NCI-H2107 treated with DMSO at 0.1 percent for 48 hours (cell line): ENCODE measurements at regions not wholly inside any gene's neighbourhood (a gene's known extent, or its start where the extent isn't known, plus 50 kb on each side); places are given as distances from the start of the nearest gene placed in this dataset.
"Not testable (repeated sequence)": the region's sequence is repeated elsewhere in the genome, so short reads cannot be mapped to it uniquely, and the experiment has no call there.

Source experiments
- DNase-seq: peaks from one replicate; lab custom pipeline; 2025; ENCODE audit not compliant: unreplicated experiment; lab: John Stamatoyannopoulos, UW

DNA sequence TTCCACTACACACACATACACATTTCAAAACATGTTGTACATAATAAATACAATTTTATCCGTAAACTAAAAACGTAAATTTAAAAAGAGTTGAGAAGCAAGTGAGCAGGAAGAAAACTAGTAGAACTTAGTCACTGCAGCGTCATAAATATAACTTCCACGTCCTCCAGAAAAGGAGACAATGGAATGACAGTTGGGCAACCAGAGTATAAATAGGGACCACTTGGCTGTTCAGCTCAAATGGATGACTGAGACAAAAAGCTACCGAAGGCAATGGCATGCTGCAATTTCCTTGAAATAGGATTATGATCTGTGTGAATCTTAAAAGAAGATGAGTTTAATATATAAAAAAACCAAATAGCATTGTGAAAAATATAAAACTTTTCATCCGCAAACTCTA is 438.5 kb upstream of the RGMB start:
- no peak for DNase-seq

DNA sequence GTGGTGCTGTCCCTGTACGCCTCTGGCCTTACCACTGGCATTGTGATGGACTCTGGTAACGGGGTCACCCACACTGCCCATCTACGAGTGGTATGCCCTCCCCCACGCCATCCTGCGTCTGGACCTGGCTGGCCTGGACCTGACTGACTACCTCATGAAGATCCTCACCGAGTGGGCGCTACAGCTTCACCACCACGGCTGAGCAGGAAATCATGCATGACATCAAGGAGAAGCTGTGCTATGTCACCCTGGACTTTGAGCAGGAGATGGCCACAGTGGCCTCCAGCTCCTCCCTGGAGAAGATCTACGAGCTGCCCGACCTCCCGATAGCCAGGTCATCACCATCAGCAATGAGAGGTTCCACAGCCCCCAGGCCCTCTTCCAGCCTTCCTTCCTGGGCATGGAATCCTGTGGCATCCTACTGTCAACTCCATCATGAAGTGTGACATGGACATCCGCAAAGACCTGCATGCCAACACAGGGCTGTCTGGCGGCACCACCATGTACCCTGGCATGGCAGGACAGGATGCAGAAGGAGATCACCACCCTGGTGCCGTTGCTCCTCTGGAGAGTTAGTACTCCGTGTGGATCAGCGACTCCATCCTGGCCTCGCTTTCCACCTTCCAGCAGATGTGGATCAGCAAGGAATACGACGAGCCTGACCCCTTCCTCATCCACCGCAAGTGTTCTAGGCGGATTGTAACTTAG is 434.2 kb upstream of the RGMB start:
- DNase-seq = no peak

DNA sequence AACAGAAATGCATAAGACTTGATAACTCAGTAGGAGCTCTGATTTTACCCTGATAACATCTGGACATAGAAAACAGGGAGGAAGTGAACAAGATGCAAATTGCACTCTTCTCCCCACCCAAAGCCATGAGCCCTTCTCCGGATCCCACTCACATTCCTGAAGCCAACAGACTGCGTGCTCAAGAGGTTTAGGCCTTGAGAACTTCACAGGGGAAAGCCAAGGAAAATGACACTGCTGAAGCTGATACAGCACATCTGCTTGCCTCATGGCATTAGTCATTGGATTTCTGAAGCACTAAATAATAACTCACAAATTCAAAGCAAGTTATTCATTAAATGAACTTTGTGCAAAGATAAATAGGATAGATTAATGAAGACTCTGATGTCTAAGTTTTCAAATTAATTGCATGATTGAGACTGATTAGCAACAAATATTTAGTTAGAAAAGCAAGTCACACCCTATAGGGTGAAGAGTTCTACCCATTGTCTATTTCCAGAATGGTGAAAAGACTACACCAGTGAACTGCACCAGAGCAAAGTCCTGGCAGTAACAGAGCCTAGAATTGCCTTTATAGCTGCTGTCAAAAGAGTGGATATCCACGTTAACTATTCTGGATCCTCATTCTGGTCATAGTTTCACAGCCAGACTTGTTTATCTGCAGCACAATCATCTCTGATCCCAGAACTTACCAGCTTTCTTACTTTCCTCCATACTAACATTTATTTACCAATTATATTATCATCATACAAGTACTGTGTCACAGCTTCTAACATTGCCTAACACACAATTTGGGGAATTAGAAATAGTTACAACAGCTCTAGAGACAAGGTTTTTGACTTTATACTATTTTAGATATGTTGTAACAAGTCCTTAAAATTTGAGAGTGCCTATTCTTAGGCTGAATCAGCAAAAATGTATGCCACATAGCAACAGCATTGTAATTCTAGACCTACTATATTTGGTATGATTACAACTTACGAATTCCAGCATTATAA is 432.1 kb upstream of the RGMB start:
- no peak for DNase-seq

DNA sequence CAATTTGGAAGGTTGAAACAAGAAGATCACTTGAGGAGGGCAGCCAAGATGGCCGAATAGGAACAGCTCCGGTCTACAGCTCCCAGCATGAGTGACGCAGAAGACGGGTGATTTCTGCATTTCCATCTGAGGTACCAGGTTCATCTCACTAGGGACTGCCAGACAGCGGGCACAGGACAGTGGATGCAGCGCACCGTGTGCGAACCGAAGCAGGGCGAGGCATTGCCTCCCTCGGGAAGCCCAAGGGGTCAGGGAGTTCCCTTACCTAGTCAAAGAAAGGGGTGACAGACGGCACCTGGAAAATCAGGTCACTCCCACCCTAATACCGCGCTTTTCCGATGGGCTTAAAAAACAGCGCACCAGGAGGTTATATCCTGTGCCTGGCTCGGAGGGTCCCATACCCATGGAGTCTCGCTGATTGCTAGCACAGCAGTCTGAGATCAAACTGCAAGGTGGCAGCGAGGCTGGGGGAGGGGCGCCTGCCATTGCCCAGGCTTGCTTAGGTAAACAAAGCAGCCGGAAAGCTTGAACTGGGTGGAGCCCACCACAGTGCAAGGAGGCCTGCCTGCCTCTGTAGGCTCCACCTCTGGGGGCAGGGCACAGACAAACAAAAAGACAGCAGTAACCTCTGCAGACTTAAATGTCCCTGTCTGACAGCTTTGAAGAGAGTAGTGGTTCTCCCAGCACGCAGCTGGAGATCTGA is 430.4 kb upstream of the RGMB start:
- DNase-seq = not testable (repeated sequence)

DNA sequence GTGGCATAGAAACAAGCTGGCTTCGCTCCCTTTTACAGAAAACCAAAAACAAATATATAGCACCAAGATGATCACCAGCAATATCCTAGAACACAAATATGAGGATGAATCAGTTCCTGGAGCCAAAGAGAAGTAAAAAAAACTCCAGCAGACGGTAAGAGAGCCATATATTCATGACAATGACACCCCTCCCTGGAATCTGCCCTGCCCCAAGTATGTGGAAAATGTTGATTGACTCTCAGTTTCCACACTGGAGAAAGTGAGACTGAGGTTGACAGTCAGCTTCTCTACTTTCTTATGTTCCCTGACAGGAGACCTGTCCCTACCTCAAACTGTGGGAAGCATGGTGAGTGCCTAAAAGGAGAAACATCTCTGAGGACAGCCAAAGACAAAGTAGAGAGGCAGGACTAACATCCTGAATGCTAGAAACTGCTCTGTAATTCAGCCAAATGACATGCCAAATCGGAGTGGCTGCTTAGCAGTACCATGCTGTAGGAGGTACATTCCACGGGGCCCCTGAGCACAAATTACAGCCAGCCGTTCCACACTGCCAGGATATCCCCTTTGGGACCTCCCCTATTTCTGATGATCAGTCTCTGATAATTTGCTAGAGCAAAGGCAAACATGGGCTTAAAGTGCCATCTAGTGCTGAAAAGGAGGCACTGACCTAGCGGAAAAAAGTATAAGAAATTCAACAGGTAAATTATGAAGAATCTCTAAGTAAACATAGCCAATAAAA is 424.0 kb upstream of the RGMB start:
- no peak for DNase-seq

DNA sequence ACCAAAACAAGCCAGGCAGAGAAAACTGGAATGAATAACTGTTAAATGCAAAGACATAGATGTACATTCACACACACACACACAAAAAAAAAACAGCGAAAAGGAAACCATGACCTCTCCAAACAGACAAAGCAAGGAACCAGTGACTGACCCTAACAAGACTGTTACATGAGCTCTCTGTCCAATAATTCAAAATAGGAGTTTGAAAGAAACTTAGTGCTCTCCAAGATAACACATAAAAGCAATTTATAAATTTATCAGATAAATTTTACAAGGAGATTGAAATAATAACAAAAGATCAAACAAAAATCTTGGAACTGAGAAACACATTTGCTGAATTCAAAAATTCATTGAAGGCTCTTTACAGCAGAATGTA is 423.5 kb upstream of the RGMB start:
- no peak for DNase-seq

DNA sequence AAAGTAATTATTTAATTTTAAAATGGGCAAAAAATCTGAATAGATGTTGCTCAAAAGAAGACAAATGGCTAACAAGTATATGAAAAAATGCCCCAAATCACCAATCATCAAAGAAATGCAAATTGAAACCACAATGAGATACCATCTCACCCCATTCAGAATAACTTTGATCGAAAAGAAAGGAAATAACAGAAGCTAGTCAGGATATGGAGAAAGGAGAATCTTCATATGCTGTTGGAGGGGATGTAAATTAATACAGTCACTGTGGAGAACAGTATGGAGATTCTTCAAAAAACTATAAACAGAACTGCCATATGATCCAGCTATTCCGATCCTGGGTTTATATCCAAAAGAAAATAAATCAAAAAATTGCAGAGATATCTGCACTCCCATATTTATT is 418.5 kb upstream of the RGMB start:
- no peak for DNase-seq

DNA sequence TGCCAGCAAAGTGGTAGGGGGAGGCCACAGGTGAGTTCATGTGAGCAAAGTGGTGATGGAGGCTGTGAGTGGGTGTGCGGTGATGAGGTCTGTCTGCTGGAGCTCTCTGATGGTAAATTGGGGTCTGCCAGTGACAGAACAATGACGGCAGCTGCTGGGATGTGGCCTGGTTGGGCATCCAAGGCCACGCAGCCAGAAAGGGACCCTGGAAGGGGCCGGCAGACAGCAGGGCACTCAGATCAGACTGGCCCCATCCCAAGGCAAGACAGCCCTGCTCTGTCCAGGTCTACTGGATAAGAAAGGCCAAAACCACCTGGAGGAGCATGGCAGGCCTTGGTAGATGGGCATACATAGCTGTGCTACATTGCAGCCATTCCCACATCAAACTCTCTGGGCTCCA is 412.9 kb upstream of the RGMB start:
- DNase-seq = no peak

DNA sequence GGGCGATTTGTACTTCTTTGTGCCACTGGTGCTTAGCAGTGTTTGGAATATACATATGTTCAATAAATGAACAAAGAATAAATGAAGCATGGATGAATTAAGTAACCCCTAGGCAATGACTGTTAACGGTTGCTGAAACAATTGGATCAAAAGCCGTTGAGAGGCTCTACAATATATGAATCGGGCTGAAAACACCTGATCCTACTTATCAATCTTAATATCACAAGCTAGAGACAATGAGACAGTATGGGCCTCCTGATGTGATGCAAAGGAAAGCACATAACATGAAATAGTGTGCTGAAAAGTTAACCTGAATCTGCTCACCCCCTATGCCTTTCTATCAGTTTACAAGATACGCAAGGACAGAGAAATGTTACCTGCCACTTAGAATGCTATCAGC is 410.3 kb upstream of the RGMB start:
- no peak for DNase-seq

DNA sequence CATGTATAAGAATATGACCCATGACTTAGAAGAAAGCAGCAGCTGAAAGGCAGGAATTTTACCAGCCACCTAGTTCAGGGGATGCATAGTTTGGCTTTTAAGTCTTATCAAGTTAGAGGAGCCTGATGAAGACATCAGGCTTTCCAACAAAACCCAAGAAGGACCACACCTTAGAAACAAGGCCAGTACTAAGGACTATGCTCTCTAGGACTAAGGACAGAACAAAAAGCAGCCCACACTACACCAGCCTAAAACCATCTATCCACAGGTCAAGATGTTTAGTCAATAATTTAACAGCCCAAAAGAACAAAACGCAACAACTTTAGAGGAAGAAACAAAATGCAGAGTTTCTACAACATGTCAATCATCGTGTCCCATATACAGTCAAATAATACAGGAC is 408.9 kb upstream of the RGMB start:
- DNase-seq = no peak

DNA sequence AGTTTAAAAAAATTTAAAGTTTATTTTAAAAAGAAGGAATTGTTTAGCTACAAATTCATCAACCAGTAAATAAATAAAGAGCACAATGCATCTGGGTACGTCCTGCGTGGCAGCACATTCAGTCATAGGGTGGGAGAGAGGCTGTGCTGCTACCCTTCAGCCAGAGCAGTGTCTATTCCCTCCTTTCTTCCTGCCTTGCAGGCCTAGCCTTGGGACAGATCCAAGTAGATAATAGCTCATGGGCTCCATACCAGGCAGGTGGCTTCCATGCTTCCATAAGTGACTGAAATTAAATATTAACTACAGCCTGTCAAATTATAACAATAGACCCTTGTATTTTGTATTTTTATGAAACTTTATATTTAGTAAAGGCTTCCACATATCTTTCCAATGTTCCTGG is 408.3 kb upstream of the RGMB start:
- no peak for DNase-seq

DNA sequence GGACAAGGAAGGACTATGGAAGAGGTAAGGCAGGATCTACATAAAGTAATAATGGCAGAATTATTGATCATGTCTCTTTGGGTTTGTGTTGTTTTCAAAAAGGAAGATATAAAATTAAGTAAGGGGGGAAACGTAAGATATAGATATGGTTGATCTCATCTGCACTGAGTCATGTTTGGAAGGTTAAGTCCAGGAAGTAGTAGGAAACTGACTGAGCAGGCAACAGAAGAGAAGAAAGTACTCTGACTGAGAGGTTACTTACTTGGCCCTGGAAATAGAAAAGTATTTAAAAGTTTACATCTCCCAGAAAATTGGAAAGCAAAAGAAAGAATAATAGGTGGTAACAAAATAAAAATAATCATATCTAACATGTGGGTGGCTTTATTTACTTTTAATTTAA is 405.3 kb upstream of the RGMB start:
- no peak for DNase-seq

DNA sequence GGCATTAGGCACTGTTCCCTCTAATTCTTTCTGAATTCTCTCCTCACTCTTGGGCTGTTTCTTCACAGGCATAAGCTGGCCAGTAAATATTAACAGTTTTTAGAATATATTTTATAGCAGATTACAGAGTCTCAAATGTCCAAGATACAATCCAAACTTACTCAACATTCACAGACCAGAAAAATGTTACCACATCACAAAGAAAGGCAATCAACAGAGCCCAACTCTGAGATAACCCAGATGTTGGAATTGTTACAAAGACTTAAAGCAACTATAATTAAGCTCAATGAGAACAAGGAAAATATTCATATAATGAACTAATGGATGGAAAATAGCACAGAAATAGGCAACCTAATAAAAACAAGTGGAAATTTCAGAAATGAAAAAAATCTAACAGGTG is 401.1 kb upstream of the RGMB start:
- no peak for DNase-seq

DNA sequence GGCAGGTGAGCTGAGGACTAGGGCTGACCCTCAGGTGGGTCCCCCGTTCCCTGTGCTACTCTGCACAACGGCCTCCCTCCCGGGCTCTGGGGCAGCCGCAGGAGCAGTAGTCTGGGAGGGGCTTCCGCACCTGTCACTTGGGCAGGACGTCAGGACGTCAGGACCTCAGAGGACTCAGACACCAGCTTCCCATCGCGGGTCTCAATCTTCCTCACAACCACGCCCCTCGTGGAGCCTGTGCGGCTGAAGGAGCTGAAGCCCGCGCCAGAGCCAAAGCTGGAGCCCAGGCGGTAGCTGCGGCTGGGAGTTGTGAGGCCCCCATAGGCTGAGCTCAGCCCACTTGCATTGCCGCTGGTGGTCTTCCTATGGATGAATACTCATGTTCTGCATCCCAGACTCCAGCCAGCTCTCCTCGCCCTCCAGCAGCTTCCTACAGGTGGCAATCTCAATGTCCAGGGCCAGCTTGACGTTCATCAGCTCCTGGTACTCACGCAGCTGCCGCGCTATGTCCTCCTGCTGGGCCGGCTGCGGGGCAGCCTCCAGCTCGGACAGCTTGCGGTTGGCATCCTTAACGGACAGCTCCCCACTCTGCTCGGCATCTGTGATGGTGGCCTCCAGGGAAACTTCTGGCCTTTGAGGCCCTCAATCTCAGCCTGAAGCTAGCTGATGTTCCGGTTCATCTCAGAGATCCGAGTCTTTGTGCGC is 381.4 kb upstream of the RGMB start:
- DNase-seq = no peak

DNA sequence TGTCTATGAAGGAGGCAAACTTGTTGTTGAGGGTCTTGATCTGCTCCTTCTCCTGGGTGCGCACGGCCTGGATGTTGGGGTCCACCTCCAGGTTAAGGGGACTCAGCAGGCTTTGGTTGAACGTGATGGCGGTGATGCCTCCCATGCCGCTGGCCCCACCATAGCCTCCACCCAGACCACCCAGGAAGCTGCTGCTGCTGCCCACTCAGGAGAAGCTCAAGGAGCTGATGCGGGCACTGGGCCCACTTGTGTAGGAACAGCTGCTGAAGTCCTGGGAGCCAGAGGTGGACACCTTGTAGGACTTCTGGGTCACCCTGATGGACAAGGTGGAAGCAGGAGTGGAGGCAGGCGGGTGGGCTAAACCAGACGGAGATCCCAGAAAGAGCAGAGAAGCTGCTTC is 380.3 kb upstream of the RGMB start:
- not testable (repeated sequence) for DNase-seq

DNA sequence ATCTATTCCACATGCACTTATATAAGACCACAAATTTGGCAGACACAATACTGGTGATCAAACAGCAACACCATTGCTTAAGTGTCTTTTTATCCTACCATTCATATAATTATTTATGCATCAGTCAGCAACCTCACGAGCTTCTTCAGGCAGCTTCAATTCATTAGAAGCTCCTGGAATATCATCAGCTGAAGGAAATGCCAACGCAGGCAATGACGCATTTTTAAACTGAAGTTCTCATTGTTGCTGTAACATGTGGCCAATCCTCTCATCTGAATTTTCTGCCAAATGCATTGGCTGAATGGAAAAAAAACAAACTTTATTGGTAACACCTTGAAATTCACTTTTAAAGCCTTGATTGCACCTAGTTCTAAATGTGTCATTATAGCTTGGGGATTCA is 376.4 kb upstream of the RGMB start:
- DNase-seq = no peak

DNA sequence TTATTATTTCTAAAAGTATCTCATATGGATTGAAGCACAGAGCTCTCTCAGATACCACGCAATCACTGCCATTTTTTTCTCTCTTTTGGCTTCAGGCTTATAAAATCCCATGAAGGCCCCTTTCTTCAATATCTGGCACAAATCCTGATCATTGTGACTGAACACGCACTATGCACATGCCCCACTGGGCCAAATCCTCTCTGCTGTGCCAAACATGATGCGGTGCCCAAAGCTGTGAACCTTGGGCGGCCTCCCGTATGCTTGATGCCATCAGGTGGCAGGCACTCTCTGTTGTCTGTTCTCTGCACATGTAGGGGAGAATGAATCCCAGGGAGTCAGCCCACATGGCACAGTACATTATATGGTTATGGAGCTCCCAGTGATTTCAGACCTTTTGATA is 375.0 kb upstream of the RGMB start:
- no peak for DNase-seq

DNA sequence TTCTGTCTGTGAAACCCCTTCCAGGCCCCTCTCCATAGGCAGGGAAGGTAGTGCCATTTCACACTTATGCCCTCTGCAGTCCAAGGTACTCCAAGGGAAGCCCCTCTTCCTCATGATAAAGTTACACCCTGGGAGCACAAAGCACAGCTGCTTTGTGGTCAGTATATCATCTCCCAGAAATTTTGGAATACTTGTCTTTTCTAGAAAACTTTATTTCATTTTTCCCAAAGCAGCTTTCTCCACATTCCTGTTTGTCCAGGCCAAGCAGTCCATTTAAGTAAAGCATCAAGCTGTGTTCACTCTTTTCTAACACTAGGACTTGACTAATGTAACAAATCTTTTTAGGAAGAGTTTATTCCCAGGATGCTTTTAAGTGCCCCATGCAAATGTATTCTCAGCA is 371.8 kb upstream of the RGMB start:
- DNase-seq = no peak

DNA sequence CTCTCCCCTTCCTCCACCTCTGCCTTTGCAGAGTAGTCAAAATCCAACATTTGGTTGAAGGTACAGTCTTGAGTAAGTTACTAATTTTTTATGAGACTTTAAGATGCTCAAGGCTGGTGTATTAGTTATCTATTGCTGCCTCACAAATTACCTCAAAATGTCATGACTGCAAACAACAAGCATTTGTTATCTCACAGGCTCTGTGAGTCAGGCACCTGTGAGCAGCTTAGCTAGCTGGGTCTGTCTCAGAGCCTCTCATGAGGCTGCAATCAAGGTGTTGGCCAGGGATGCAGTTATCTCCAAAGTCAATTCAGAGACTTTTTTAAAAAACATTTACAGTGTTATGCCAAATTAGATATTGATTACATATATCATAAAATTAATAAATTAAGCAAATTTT is 371.3 kb upstream of the RGMB start:
- no peak for DNase-seq

DNA sequence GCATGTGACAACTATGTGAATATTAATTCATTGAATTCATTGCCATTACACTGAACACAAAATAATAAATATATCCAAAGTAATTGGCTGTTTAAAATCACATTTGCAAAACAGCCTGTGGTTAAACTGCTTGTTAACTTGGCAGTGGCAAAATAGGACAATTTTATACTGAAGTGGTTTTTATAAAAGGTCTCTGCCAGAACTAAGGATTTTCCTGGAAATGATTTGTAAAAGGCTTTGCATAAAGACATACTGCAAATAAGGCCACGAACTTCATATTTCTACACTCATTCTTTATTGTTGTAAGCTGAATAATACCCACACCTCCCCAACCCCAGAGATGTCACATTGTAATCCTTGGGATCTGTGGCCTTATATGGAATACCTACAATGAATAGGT is 370.3 kb upstream of the RGMB start:
- no peak for DNase-seq

DNA sequence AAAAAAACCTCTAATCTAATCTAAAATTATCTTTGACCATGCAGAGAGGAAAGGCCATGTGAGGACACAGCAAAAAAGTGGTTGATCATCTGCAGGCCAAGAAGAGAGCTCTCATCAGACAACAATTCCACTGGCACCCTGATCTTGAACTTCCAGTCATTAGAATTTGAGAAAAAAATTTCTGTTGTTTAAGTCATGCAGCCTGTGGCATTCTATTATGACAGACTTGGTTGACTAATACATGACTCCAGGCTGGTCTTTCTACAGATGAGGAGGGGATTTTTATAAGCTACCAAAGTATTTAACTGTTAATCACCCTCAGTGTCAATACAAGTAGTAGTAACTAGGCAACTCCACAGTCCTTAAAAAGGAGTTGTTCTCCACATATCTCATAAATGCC is 358.5 kb upstream of the RGMB start:
- DNase-seq = no peak
